GM23248 (cell line): ENCODE measurements at regions not wholly inside any gene's neighbourhood (a gene's known extent, or its start where the extent isn't known, plus 50 kb on each side); places are given as distances from the start of the nearest gene placed in this dataset.

Source experiments
- DNase-seq: peaks from one replicate; pipeline ENCODE4 v3.0.0-alpha.2; 2015
- H2AFZ ChIP-seq: fragments of 200-600 bp; sonication (generic); 2 replicates; pipeline ENCODE4 v1.6.1; 2016; ENCODE audit warnings: antibody characterized with exemption
- H3F3A ChIP-seq: fragments of 200-600 bp; sonication (generic); 2 replicates; pipeline ENCODE4 v1.6.1; 2016; ENCODE audit warnings: mild to moderate bottlenecking, antibody characterized with exemption, mixed run types; ENCODE audit not compliant: insufficient read depth
- H3K27ac ChIP-seq: fragments of 200-600 bp; sonication (generic); 2 replicates; pipeline ENCODE4 v1.5.1; 2016; ENCODE audit warnings: mild to moderate bottlenecking
- H3K27me3 ChIP-seq: fragments of 200-600 bp; sonication (generic); replicated peaks from 2 replicates; pipeline ENCODE4 v1.6.1; 2016; ENCODE audit warnings: mild to moderate bottlenecking; ENCODE audit not compliant: insufficient read depth
- H3K36me3 ChIP-seq: fragments of 200-600 bp; sonication (generic); 2 replicates; pipeline ENCODE4 v1.6.1; 2016; ENCODE audit warnings: low read depth, mild to moderate bottlenecking
- H3K4me1 ChIP-seq: fragments of 200-600 bp; sonication (generic); 2 replicates; pipeline ENCODE4 v1.6.1; 2016; ENCODE audit warnings: mild to moderate bottlenecking; ENCODE audit not compliant: insufficient read depth
- H3K4me2 ChIP-seq: fragments of 200-600 bp; sonication (generic); one replicate; pipeline ENCODE4 v1.6.1; 2016; ENCODE audit warnings: mild to moderate bottlenecking; ENCODE audit not compliant: unreplicated experiment
- H3K4me3 ChIP-seq: fragments of 200-600 bp; sonication (generic); 2 replicates; pipeline ENCODE4 v1.5.1; 2016; ENCODE audit warnings: mild to moderate bottlenecking
- H3K79me2 ChIP-seq: fragments of 200-600 bp; sonication (generic); 2 replicates; pipeline ENCODE4 v1.6.1; 2016; ENCODE audit warnings: mild to moderate bottlenecking; ENCODE audit not compliant: insufficient read depth
- H3K9ac ChIP-seq: fragments of 200-600 bp; sonication (generic); 2 replicates; pipeline ENCODE4 v1.6.1; 2016; ENCODE audit warnings: mild to moderate bottlenecking
- H3K9me2 ChIP-seq: fragments of 200-600 bp; sonication (generic); 2 replicates; pipeline ENCODE4 v1.6.1; 2016; ENCODE audit warnings: mixed run types, mild to moderate bottlenecking, moderate library complexity; ENCODE audit not compliant: insufficient read depth
- H3K9me3 ChIP-seq: fragments of 200-600 bp; sonication (generic); one replicate; pipeline ENCODE4 v1.6.1; 2017; ENCODE audit warnings: low read depth
- H4K20me1 ChIP-seq: fragments of 200-600 bp; sonication (generic); 2 replicates; pipeline ENCODE4 v1.6.0; 2016; ENCODE audit not compliant: insufficient read depth
- EZH2 ChIP-seq: fragments of 200-600 bp; sonication (generic); IDR thresholded peaks from 2 replicates; pipeline ENCODE4 v1.6.1; 2018; ENCODE audit warnings: antibody characterized with exemption, mild to moderate bottlenecking; ENCODE audit not compliant: insufficient read depth, poor library complexity, severe bottlenecking
- EZH2phosphoT487 ChIP-seq: fragments of 200-600 bp; sonication (generic); IDR thresholded peaks from 2 replicates; pipeline ENCODE4 v1.6.1; 2018; ENCODE audit warnings: antibody characterized with exemption, moderate library complexity, mild to moderate bottlenecking, low read depth; ENCODE audit not compliant: insufficient read depth
- WGBS, 2 experiments: methylation state at CpG; one replicate each; pipeline ENCODE4 v1.1.6; 2015 to 2017; ENCODE audit warnings: low lambda C conversion rate in 2 of 2, low coverage in 1 of 2; ENCODE audit errors: missing lambda C conversion rate in 2 of 2; 5-methylcytosine and 5-hydroxymethylcytosine counted together
- in situ Hi-C: fragments of 300-500 bp; cut with MboI; formaldehyde crosslinking; loops from 2 replicates; pipeline ENCODE4 v1.15.0; 2020

DNA sequence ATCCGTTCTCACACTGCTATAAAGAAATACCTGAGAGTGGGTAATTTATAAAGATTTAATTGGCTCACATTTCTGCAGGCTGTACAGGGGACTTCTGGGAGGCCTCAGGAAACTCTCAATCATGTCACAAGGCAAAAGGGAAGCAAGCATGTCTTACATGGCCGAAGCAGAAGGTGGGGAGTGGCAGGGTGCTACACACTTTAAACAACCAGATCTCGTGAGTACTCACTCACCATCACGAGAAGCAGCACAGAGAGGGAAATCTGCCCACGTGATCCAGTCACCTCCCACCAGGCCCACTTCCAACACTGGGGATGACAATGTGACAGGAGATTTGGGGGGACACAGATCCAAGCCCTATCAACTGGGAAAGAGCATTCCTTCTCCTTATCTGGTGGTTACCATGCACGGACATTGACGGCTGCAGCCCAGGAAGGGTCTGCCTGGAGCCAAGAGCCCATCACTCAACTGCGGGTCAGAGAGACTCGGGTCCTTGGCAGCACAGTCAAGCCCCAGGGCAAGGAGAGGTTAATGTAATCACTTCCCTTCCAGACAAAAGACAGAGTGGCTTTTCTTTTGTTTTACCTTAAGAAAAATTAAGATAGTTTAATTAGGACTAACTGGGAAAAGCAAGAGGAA lies 112.3 kb upstream of the CST7 start:
- no peaks in the 10 kb centered on the region for H3K9me3 ChIP-seq
- H3K4me2 ChIP-seq = no peak overlapping the region
- no peak overlapping the region for H3K9ac ChIP-seq
- in situ Hi-C loops = no loop called here
- H3K4me3 ChIP-seq = no peak overlapping the region
- H2AFZ ChIP-seq = no peak overlapping the region
- H3K9me2 ChIP-seq = no peaks in the 10 kb centered on the region
- DNase-seq = no peak
- H3K27ac ChIP-seq = no peak overlapping the region
- peaks cover 10% of the 10 kb centered on the region; the same call in 1 of the 2 replicates for H3K27me3 ChIP-seq
- H4K20me1 ChIP-seq = no peaks in the 10 kb centered on the region
- peaks cover 16% of the 10 kb centered on the region; the same call in 1 of the 2 replicates for H3F3A ChIP-seq
- WGBS, 2 experiments = 81 to 82% methylated on average over 9 of the region's 9 CpGs
- H3K36me3 ChIP-seq = no peaks in the 10 kb centered on the region
- no peak for TF ChIP-seq EZH2phosphoT487
- TF ChIP-seq EZH2 = no peak
- H3K4me1 ChIP-seq = peaks cover 23% of the 10 kb centered on the region
- H3K79me2 ChIP-seq = no peaks in the 10 kb centered on the region

DNA sequence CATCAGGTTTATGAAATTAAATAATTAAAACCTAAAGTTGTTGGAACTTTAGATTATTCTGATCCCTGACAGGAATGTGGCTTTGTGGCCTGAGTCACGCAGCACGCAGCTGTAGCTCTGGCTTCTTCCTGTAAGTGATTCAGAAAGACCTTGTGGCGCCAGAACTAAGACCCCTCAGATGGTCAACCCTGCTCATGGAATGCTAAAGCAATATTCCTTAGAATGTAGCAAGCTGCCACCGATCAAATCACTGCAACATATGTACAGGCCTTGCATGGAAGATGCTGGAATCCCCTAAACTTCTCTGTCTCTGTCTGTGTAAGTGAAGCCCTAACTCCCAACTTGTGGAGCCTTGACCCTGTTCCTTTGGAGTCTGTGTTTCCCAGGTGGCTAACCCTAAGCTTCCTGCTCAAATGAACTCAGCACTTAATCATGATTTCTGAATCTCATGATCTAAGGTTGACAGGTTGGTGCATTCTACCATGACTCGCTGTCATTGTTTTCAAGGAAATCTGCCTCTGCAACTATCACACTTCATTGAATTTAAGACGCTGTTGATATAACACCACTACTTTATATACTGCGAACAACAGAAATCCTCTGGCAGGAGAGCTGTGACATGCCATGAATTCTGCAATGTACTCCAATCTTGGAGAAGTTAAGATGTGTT lies 111.2 kb upstream of the CST7 start:
- TF ChIP-seq EZH2phosphoT487 (no peak), EZH2 (no peak)
- no peak overlapping the region for H3K9ac ChIP-seq
- H3K4me1 ChIP-seq = peaks cover 23% of the 10 kb centered on the region
- H3K27me3 ChIP-seq = peaks cover 5% of the 10 kb centered on the region; the same call in 1 of the 2 replicates
- H2AFZ ChIP-seq = no peak overlapping the region
- H3K4me3 ChIP-seq = no peak overlapping the region
- no peaks in the 10 kb centered on the region for H3K9me3 ChIP-seq
- H3K36me3 ChIP-seq = no peaks in the 10 kb centered on the region
- WGBS, 2 experiments = 77 to 79% methylated on average over 7 of the region's 7 CpGs
- DNase-seq = peak; percentile 45
- H3F3A ChIP-seq = peaks cover 16% of the 10 kb centered on the region; the same call in 1 of the 2 replicates
- in situ Hi-C loops = no loop called here
- H3K27ac ChIP-seq = no peak overlapping the region
- H3K9me2 ChIP-seq = no peaks in the 10 kb centered on the region
- H4K20me1 ChIP-seq = no peaks in the 10 kb centered on the region
- no peaks in the 10 kb centered on the region for H3K79me2 ChIP-seq
- H3K4me2 ChIP-seq = no peak overlapping the region

DNA sequence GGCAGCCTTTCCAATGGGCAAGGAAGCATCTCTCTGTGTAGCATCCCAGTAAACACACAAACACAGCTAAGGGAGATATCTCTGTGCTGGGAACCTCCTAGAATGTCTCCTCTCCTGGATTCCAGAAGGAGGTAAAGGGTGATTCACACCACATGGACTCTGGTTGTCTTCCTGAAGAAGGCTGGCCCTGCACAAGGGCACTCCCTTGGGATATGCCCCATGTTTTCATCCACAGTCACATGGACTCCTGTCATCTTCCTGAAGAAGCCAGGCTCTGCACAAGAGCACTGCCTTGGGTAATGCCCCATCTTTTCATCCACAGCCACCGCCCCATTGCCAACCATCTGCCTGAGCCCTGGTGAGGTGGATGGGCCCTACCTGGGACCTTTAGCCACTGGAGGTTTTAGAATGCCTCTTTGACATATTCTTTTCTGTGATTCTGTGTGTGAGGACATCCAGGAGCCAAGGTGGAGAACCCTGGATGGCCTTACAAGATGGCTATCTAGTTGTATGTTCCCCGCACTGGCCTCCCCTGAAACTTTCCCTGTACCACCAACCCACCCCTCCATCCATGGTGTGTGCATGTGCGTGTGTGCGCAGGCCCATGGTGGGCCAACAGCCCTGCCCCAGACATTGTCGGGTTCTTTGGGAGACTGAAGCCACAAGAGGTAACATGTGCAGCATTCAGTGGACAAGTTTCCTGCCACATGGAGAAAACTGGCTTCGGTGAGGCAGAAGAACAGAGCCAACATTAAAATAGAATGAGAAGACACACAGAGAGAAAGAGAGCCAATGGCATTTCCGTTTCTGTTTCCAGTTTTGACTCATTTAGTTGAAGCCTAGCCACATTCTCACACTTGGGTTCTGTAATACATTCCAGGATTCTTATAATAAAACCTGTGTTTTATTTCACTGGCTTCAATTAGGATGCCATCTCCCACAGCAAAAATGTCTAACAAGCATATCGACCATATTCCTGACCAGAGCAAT lies 110.2 kb upstream of the CST7 start:
- WGBS, 2 experiments = 32 to 37% methylated on average over 8 of the region's 8 CpGs
- H3K9me2 ChIP-seq = no peaks in the 10 kb centered on the region
- in situ Hi-C loops = no loop called here
- H3K79me2 ChIP-seq = no peaks in the 10 kb centered on the region
- no peak overlapping the region; the same call in 1 of the 2 replicates for H3K27ac ChIP-seq
- H3K9me3 ChIP-seq = no peaks in the 10 kb centered on the region
- peak; percentile 74 for DNase-seq
- H3K27me3 ChIP-seq = peaks cover 9% of the 10 kb centered on the region
- H2AFZ ChIP-seq = no peak overlapping the region
- no peak overlapping the region for H3K4me2 ChIP-seq
- no peaks in the 10 kb centered on the region for H4K20me1 ChIP-seq
- H3F3A ChIP-seq = peaks cover 16% of the 10 kb centered on the region; the same call in 1 of the 2 replicates
- no peak for TF ChIP-seq EZH2
- no peak for TF ChIP-seq EZH2phosphoT487
- peaks cover 23% of the 10 kb centered on the region for H3K4me1 ChIP-seq
- H3K9ac ChIP-seq = no peak overlapping the region
- H3K4me3 ChIP-seq = no peak overlapping the region
- H3K36me3 ChIP-seq = no peaks in the 10 kb centered on the region

DNA sequence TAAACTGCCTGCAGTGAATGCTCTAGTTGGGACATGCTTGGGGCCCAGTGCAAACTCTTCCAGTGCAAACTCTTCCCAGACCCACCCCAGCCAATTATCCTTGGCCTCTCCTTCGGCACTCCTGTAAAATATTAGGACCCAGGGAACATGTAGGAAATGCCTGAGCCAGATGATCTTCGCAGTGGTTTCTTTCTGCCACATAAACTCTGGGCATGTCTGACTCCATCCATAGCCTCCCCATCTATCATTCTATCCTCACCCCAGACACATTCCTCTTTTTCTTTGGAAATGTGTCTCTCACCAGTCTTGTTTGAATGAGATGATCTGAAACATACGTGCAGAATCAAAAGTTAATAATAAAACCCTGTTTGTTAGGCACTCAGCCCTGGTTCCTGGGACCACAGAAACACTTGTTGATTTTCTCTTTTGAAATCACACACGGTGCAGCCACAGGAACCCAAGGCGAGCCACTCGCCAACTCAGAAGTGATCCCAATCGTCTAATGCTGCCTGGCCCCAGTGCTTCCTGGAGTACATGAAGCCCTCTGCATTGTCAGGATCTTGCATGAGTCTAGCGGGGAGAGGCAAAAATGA lies 108.9 kb upstream of the CST7 start:
- H3K9me3 ChIP-seq = no peaks in the 10 kb centered on the region

More for the DNA sequence above, 108.9 kb upstream of the CST7 start:
- Histone ChIP-seq H4K20me1 (no peaks in the 10 kb centered on the region), H3K9ac (no peak overlapping the region), H2AFZ (no peak overlapping the region), H3K4me2 (no peak overlapping the region), H3K4me1 (peaks cover 23% of the 10 kb centered on the region), H3K79me2 (no peaks in the 10 kb centered on the region), H3K36me3 (no peaks in the 10 kb centered on the region), H3K9me2 (no peaks in the 10 kb centered on the region), H3K4me3 (no peak overlapping the region), H3K27me3 (peaks cover 9% of the 10 kb centered on the region), H3F3A (peaks cover 16% of the 10 kb centered on the region; the same call in 1 of the 2 replicates), H3K27ac (no peak overlapping the region)
- WGBS, 2 experiments = 21 to 23% methylated on average over 8 of the region's 8 CpGs
- peak; percentile 13 for DNase-seq
- in situ Hi-C loops = no loop called here
- TF ChIP-seq EZH2 = no peak
- no peak for TF ChIP-seq EZH2phosphoT487
